ENCODE measurements at regions not wholly inside any gene's neighbourhood (a gene's known extent, or its start where the extent isn't known, plus 50 kb on each side); places are given as distances from the start of the nearest gene placed in this dataset.

DNA sequence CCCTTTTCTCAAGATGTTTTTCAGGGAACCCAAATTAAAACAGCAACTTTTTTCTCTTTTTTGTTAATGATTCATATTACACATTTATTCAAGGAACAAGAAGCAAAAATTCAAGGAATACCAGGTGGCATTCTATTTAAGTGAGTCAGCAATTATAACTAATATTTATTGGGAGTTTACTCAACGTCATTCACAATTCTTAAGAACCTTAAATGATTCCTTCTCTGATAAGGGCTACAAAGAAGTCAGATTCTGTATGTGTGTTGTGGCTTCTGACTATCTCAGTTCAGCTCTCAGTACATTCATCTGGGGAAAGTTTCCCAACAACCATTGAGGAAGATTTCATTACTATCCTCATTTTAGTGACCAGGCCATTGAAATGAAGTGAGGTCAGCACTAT, 470.7 kb upstream of the AKR1E2 start:
- no peaks in the 10 kb centered on the region for H3K36me3 ChIP-seq
- no peak overlapping the region for H3K4me3 ChIP-seq (replicated peaks in 1 of 3)
- intact Hi-C loops (cut with DNase I), result no loop called here
- H3K9me3 ChIP-seq, result no peaks in the 10 kb centered on the region
- WGBS, 2 donors, result 100% methylated on average over 1 of the region's 1 CpG
- peaks cover 14 to 29% of the 10 kb centered on the region in 2 donors for H3K4me1 ChIP-seq
- no peaks in the 10 kb centered on the region for H3K27me3 ChIP-seq
- H3K27ac ChIP-seq, result no peak overlapping the region
- TF ChIP-seq POLR2A (IDR thresholded peaks at IDR 0.05), result no peak
- TF ChIP-seq, protein P1, sequence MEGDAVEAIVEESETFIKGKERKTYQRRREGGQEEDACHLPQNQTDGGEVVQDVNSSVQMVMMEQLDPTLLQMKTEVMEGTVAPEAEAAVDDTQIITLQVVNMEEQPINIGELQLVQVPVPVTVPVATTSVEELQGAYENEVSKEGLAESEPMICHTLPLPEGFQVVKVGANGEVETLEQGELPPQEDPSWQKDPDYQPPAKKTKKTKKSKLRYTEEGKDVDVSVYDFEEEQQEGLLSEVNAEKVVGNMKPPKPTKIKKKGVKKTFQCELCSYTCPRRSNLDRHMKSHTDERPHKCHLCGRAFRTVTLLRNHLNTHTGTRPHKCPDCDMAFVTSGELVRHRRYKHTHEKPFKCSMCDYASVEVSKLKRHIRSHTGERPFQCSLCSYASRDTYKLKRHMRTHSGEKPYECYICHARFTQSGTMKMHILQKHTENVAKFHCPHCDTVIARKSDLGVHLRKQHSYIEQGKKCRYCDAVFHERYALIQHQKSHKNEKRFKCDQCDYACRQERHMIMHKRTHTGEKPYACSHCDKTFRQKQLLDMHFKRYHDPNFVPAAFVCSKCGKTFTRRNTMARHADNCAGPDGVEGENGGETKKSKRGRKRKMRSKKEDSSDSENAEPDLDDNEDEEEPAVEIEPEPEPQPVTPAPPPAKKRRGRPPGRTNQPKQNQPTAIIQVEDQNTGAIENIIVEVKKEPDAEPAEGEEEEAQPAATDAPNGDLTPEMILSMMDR (IDR thresholded peaks at IDR 0.05), result no peak
- no peak for DNase-seq

DNA sequence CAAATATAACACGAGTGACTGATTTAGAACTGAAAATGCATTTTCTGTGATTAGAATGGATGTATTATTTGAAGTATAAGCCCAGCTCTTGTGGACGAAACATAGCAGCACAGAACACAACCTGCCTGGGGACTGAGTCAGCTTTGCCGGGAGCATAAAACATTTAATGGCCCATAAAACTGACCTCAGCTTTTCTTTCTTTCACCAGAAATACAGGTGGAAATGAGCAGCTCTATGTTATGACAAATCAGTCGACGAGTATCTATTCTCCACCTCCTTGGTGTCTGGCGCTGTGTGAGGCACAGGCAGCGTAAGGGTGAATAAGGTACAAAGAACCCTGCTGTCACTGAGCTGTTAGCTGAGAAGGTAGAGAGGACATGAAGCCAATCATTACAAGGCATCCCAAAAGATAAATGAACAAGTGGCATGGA, 471.6 kb upstream of the AKR1E2 start:
- H3K27me3 ChIP-seq, result no peaks in the 10 kb centered on the region
- no peaks in the 10 kb centered on the region for H3K9me3 ChIP-seq
- H3K4me1 ChIP-seq, result peaks cover 14 to 29% of the 10 kb centered on the region in 2 donors
- no peak overlapping the region for H3K4me3 ChIP-seq (replicated peaks in 1 of 3)
- intact Hi-C loops (cut with DNase I), result no loop called here
- WGBS, 2 donors, result 77 to 80% methylated on average over 7 of the region's 7 CpGs
- H3K36me3 ChIP-seq, result no peaks in the 10 kb centered on the region
- TF ChIP-seq POLR2A (IDR thresholded peaks at IDR 0.05), result no peak
- TF ChIP-seq, protein P1 (IDR thresholded peaks at IDR 0.05), result no peak
- H3K27ac ChIP-seq, result peak overlapping the region in 1 of 3 donors; percentile 11
- no peak for DNase-seq

DNA sequence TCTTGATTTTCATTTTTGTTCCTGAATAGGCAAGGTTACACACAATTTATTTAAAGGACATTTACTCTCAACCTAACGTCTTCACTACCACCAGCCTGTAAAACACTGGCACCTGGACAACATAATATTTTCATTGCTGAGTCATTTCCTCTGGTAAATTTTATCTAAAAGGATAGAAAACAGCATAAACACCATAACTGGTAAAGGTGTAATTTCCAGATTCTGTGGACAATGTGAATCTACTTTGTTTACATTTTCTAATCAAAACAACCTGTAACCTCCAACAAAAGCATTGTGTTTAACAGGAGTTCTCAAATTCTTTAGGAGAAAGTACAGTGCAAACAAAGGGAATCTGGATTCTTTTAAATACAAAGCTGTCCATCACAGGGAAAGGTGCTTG, 472.0 kb upstream of the AKR1E2 start:
- Histone ChIP-seq H3K9me3 (no peaks in the 10 kb centered on the region), H3K27ac (peak overlapping the region in 1 of 3 donors; percentile 11), H3K36me3 (no peaks in the 10 kb centered on the region), H3K4me1 (peaks cover 14 to 29% of the 10 kb centered on the region in 2 donors), H3K27me3 (no peaks in the 10 kb centered on the region), H3K4me3 (replicated peaks in 1 of 3) (no peak overlapping the region)
- no peak for DNase-seq
- TF ChIP-seq, protein P1 (IDR thresholded peaks at IDR 0.05), result no peak
- no peak for TF ChIP-seq POLR2A (IDR thresholded peaks at IDR 0.05)
- 5 to 15% methylated on average over 1 of the region's 1 CpG for WGBS, 2 donors
- intact Hi-C loops (cut with DNase I), result no loop called here

DNA sequence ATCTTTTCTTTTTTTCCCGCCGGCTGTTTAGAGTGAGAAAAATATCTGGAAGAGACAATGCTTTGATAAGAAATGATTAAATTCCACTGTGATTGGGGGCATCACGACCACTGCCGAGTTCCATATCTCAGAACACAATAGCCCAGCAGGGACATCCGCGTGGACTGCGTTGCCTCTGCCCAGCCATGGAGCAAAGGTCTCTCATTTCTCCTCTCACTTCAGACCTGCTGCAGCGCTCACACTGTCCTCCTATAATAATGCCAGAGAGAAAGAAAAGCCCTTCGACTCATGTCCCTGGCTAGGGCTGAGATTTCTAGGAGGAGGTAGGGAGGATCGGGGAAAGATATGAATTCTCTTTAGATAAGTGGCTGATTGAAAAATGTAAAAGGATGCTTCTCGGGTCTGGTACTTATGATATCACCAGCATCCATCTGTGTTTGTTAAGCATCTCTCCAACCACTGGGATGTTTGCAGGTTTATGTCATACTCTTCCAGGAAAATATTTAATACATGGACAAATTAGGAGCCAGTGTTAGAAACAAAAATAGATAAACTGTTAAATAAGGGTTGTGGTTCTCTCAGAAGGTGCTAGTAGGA, 472.9 kb upstream of the AKR1E2 start:
- peak; percentile 7 to 8 for DNase-seq
- 71 to 72% methylated on average over 11 of the region's 11 CpGs for WGBS, 2 donors
- Histone ChIP-seq H3K27me3 (no peaks in the 10 kb centered on the region), H3K4me1 (peaks cover 14 to 29% of the 10 kb centered on the region in 2 donors), H3K4me3 (replicated peaks in 1 of 3) (no peak overlapping the region), H3K36me3 (no peaks in the 10 kb centered on the region), H3K9me3 (no peaks in the 10 kb centered on the region), H3K27ac (peak overlapping the region in 2 of 3 donors; percentile 37 to 42)
- TF ChIP-seq, protein P1 (IDR thresholded peaks at IDR 0.05), result no peak
- no peak for TF ChIP-seq POLR2A (IDR thresholded peaks at IDR 0.05)
- intact Hi-C loops (cut with DNase I), result no loop called here

DNA sequence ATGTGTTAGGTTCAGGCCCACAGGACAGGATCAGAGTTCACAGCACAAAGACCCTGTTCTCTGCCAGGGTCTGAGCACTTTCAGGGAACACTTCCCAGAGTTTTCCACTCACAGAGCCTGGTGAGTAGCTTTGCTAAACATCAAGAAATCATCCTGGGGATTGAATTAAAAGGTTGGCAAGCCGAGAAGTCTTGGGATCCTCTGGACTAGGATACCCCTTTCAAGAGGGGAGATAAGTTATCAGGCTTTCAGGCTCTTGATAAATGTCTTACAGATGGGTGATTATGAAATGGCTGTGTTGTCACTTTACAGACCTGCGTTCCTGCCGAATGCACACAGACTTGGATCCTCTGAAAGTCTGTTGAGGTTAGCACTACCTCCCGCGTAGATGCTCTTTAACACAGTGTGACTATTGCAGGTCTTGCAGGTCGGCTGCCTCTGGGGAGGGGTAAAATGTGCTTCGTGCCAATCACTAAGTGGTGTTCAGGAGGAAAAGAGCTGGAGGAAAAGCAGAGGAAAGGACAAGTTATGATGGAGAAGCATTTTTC, 473.5 kb upstream of the AKR1E2 start:
- 13 to 22% methylated on average over 7 of the region's 7 CpGs for WGBS, 2 donors
- Histone ChIP-seq H3K4me3 (replicated peaks in 1 of 3) (no peak overlapping the region), H3K36me3 (no peaks in the 10 kb centered on the region), H3K27me3 (no peaks in the 10 kb centered on the region), H3K9me3 (no peaks in the 10 kb centered on the region), H3K27ac (peak overlapping the region in 2 of 3 donors; percentile 37 to 42), H3K4me1 (peaks cover 20 to 33% of the 10 kb centered on the region in 2 donors)
- intact Hi-C loops (cut with DNase I), result no loop called here
- no peak for TF ChIP-seq POLR2A (IDR thresholded peaks at IDR 0.05)
- TF ChIP-seq, protein P1 (IDR thresholded peaks at IDR 0.05), result no peak
- DNase-seq, result peak; percentile 68 to 79

Data from thyroid gland (tissue), 4 donors.